Mesendoderm (in vitro differentiated cells): ENCODE measurements at regions not wholly inside any gene's neighbourhood (a gene's known extent, or its start where the extent isn't known, plus 50 kb on each side); places are given as distances from the start of the nearest gene placed in this dataset.

Source experiments
- DNase-seq: peaks from one replicate; pipeline ENCODE4 v3.0.0; 2013
- H2AK5ac ChIP-seq: 2 replicates; pipeline ENCODE4 v1.6.1; 2013; ENCODE audit warnings: low read length, inconsistent platforms
- H2BK120ac ChIP-seq: 2 replicates; pipeline ENCODE4 v1.6.1; 2013; ENCODE audit warnings: low read depth, mild to moderate bottlenecking, low read length, moderate library complexity, mixed read lengths
- H2BK15ac ChIP-seq: replicated peaks from 2 replicates; pipeline ENCODE4 v1.6.1; 2013; ENCODE audit warnings: low read depth, mild to moderate bottlenecking, moderate library complexity
- H2BK5ac ChIP-seq: 2 replicates; pipeline ENCODE4 v1.6.1; 2013; ENCODE audit warnings: low read length, inconsistent platforms
- H3K18ac ChIP-seq: 2 replicates; pipeline ENCODE4 v1.6.1; 2013; ENCODE audit warnings: mild to moderate bottlenecking, low read length, mixed read lengths
- H3K23ac ChIP-seq: one replicate; pipeline ENCODE4 v1.6.1; 2013; ENCODE audit warnings: low read length
- H3K27ac ChIP-seq: 2 replicates; pipeline ENCODE4 v1.5.1; 2013; ENCODE audit warnings: low read depth, mild to moderate bottlenecking, inconsistent platforms, low read length, moderate library complexity
- H3K27me3 ChIP-seq: 2 replicates; pipeline ENCODE4 v1.6.1; 2013; ENCODE audit warnings: low read length, control low read depth, mild to moderate bottlenecking, inconsistent platforms; ENCODE audit not compliant: insufficient read depth, poor library complexity
- H3K36me3 ChIP-seq: 2 replicates; pipeline ENCODE4 v1.6.1; 2013; ENCODE audit warnings: low read length, inconsistent platforms; ENCODE audit not compliant: control insufficient read depth, insufficient read depth
- H3K4ac ChIP-seq: one replicate; pipeline ENCODE4 v1.6.1; 2013; ENCODE audit warnings: low read depth, mild to moderate bottlenecking, low read length, moderate library complexity
- H3K4me1 ChIP-seq: 2 replicates; pipeline ENCODE4 v1.6.1; 2013; ENCODE audit warnings: low read depth, low read length, inconsistent platforms; ENCODE audit not compliant: control insufficient read depth
- H3K4me2 ChIP-seq: 2 replicates; pipeline ENCODE4 v1.6.1; 2013; ENCODE audit warnings: low read length
- H3K4me3 ChIP-seq: 2 replicates; pipeline ENCODE4 v1.5.1; 2013; ENCODE audit warnings: mild to moderate bottlenecking, low read length
- H3K56ac ChIP-seq: one replicate; pipeline ENCODE4 v1.6.1; 2013; ENCODE audit warnings: low read length
- H3K79me1 ChIP-seq: 2 replicates; pipeline ENCODE4 v1.6.1; 2013; ENCODE audit warnings: low read length, inconsistent platforms
- H3K79me2 ChIP-seq: 2 replicates; pipeline ENCODE4 v1.6.1; 2013; ENCODE audit warnings: mild to moderate bottlenecking, low read length; ENCODE audit not compliant: control insufficient read depth, insufficient read depth
- H3K9ac ChIP-seq: 2 replicates; pipeline ENCODE4 v1.6.1; 2013; ENCODE audit warnings: low read length, inconsistent platforms
- H4K5ac ChIP-seq: one replicate; pipeline ENCODE4 v1.6.1; 2013; ENCODE audit warnings: low read length
- H4K8ac ChIP-seq: one replicate; pipeline ENCODE4 v1.6.1; 2013; ENCODE audit warnings: low read depth, mild to moderate bottlenecking, control low read depth, low read length, moderate library complexity
- WGBS: extraction: QIAGEN DNeasy Blood & Tissue Kit; methylation state at CpG from one replicate; pipeline ENCODE4 v1.1.7; 2013; ENCODE audit warnings: low lambda C conversion rate, missing lambda C conversion rate; ENCODE audit not compliant: insufficient coverage; ENCODE audit errors: extremely low coverage; 5-methylcytosine and 5-hydroxymethylcytosine counted together

DNA sequence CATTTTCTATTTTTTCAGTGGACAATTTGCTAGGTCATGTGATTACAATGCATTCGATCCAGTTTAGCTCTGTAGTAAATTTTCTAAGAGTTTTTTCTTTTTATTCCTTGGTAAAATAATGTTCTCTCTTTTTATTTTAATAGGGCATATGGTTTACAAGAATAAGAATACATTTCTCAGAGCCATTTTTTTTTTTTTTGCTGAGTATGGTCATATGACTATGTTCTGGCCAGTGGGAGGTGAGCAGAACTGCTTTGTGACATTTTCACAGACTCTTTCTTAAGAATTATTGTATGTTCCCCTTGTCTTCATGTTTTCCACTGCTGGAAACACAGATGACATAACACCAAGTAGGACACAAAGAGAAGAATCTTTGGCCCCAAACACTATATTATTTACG is 626.6 kb upstream of the FSHR start:
- H3K4ac ChIP-seq: no peak overlapping the region
- no peak overlapping the region for H3K4me2 ChIP-seq
- no peak overlapping the region for H3K56ac ChIP-seq
- H3K4me3 ChIP-seq: no peak overlapping the region
- no peaks in the 10 kb centered on the region for H3K27me3 ChIP-seq
- no peak overlapping the region for H4K8ac ChIP-seq
- no CpG with 5 or more reads among the region's 2 CpGs for WGBS
- H3K23ac ChIP-seq: no peak overlapping the region
- H3K18ac ChIP-seq: no peak overlapping the region
- no peak overlapping the region for H2BK15ac ChIP-seq
- H3K9ac ChIP-seq: no peak overlapping the region
- no peak overlapping the region for H3K27ac ChIP-seq
- no peak overlapping the region for H2BK120ac ChIP-seq
- no peaks in the 10 kb centered on the region for H3K79me1 ChIP-seq
- no peaks in the 10 kb centered on the region for H3K79me2 ChIP-seq
- H2BK5ac ChIP-seq: no peak overlapping the region
- no peak overlapping the region for H2AK5ac ChIP-seq
- no peak overlapping the region for H4K5ac ChIP-seq
- H3K36me3 ChIP-seq: no peaks in the 10 kb centered on the region
- no peak for DNase-seq
- H3K4me1 ChIP-seq: no peaks in the 10 kb centered on the region

DNA sequence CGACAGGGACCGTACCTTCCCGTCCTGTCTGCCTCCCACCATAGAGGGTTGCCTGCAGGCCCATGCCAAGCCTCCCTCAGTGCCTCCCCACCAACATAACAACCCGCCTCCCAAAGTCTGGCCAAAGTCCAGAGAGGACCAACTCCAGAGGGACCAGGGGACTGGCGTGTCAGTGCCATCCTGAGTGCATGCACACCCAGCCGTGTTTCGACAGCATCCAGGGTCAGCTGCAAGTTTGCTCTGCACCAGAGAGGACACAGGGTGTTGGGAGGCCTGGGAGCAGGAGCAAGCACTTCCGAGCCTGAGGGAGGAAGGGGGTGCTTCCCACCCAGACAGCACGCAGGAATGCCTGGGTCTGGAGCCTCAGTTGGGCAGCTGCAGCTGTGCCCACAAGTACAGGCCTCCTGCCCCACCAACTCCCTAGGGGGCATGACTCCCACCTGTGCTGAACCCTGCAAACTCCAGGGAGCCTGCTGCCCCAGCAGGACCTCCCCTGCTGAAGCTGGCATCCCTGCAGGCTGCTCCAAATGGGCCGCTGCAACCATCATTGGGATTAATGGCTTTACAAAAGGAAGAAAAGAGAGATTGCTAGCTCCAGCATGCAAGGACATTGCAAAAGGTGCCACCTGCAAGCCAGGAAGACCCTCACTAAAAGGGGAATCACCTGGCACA is 618.1 kb upstream of the FSHR start:
- no peak overlapping the region for H3K4me2 ChIP-seq
- H4K8ac ChIP-seq: no peak overlapping the region
- H4K5ac ChIP-seq: no peak overlapping the region
- H3K79me2 ChIP-seq: no peaks in the 10 kb centered on the region
- no peaks in the 10 kb centered on the region for H3K27me3 ChIP-seq
- H3K4me1 ChIP-seq: no peaks in the 10 kb centered on the region
- H3K18ac ChIP-seq: no peak overlapping the region
- WGBS: no CpG with 5 or more reads among the region's 10 CpGs
- H3K9ac ChIP-seq: no peak overlapping the region
- H3K4ac ChIP-seq: no peak overlapping the region
- no peak overlapping the region for H3K23ac ChIP-seq
- H2BK5ac ChIP-seq: no peak overlapping the region
- no peaks in the 10 kb centered on the region for H3K36me3 ChIP-seq
- H3K27ac ChIP-seq: no peak overlapping the region
- no peak for DNase-seq
- no peaks in the 10 kb centered on the region for H3K79me1 ChIP-seq
- H2BK120ac ChIP-seq: no peak overlapping the region
- no peak overlapping the region for H3K4me3 ChIP-seq
- H3K56ac ChIP-seq: no peak overlapping the region
- no peak overlapping the region for H2BK15ac ChIP-seq
- H2AK5ac ChIP-seq: no peak overlapping the region

DNA sequence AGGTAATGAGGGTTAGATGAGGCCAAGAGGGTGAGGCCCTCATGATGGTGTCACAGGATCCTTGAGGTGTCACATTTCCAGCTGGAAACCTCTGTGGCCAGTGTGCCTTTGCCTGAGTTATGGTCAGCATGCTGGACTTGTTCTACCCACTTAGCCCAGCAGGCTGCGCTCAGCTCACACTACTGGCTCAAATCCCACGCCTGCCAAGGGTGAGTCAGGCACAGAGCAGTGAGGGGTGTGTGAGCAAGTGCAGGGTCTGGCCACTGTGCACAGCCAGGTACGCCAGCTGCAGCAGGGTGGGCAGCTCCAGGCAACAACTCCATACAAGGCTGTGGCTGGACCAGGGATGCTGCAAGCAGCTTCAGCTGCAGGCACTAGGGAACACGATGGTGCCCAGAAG is 616.6 kb upstream of the FSHR start:
- peak; percentile 83 for DNase-seq
- WGBS: no CpG with 5 or more reads among the region's 4 CpGs

DNA sequence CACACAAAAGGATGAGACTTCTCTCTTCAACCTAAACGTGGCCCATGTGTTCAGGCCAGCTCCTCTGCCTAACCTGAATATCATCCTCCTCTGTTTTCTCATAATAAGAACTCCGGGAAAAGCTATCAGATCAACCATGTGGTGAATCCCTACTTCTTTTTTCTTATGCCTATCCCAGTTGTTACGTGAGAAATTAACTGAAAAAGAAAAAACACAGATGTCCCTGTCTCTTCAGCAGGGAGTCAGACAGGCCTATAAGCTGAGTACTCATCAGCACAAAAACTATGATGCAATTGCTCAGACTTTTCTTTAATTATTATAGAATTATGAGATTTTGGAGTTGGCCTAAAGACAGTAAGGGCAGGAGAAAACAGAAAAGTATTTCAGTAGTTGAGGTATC is 613.0 kb upstream of the FSHR start:
- Histone ChIP-seq H3K4me1 (no peaks in the 10 kb centered on the region), H3K9ac (no peak overlapping the region), H2BK15ac (no peak overlapping the region), H3K27ac (no peak overlapping the region), H3K79me2 (no peaks in the 10 kb centered on the region), H4K8ac (no peak overlapping the region), H3K4me3 (no peak overlapping the region), H3K4ac (no peak overlapping the region), H2AK5ac (no peak overlapping the region), H4K5ac (no peak overlapping the region), H3K4me2 (no peak overlapping the region), H3K27me3 (no peaks in the 10 kb centered on the region), H2BK5ac (no peak overlapping the region), H3K36me3 (no peaks in the 10 kb centered on the region), H3K79me1 (no peaks in the 10 kb centered on the region), H3K18ac (no peak overlapping the region), H3K56ac (no peak overlapping the region), H3K23ac (no peak overlapping the region), H2BK120ac (no peak overlapping the region)
- WGBS: no CpG with 5 or more reads among the region's 3 CpGs
- DNase-seq: no peak

More for the DNA sequence above, 616.6 kb upstream of the FSHR start:
- Histone ChIP-seq H4K5ac (no peak overlapping the region), H2BK120ac (no peak overlapping the region), H3K9ac (no peak overlapping the region), H3K4me2 (no peak overlapping the region), H3K56ac (no peak overlapping the region), H4K8ac (no peak overlapping the region), H3K79me2 (no peaks in the 10 kb centered on the region), H2BK15ac (no peak overlapping the region), H3K36me3 (no peaks in the 10 kb centered on the region), H3K79me1 (no peaks in the 10 kb centered on the region), H3K27me3 (no peaks in the 10 kb centered on the region), H3K27ac (no peak overlapping the region), H3K4me3 (no peak overlapping the region), H3K4me1 (no peaks in the 10 kb centered on the region), H2BK5ac (no peak overlapping the region), H3K18ac (no peak overlapping the region), H3K23ac (no peak overlapping the region), H3K4ac (no peak overlapping the region), H2AK5ac (no peak overlapping the region)

DNA sequence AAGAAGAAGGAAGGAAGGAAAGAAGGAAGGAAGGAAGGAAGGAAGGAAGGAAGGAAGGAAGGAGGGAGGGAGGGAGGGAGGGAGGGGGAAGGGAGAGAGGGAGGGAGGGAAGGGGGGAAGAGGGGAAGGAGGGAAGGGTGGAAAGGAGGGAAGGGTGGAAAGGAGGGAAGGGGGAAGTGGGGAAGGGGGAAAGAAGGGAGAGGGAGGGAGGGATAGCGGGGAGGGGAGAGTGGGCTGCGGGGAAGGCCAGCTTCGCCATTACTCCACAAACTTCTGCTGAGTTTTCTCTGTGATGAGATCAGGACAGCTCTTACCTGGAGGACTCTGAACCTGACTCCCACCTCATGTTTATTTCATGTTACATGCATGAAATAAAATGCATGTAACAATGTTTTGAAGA is 601.5 kb upstream of the FSHR start:
- no peak overlapping the region for H4K5ac ChIP-seq
- H3K79me2 ChIP-seq: no peaks in the 10 kb centered on the region
- no peak overlapping the region for H3K18ac ChIP-seq
- H2AK5ac ChIP-seq: no peak overlapping the region
- no peak overlapping the region for H3K4me3 ChIP-seq
- no CpG with 5 or more reads among the region's 3 CpGs for WGBS
- no peak overlapping the region for H2BK15ac ChIP-seq
- no peak overlapping the region for H3K23ac ChIP-seq
- no peak overlapping the region for H3K4me2 ChIP-seq
- H2BK120ac ChIP-seq: no peak overlapping the region
- H3K36me3 ChIP-seq: no peaks in the 10 kb centered on the region
- H3K27ac ChIP-seq: no peak overlapping the region
- H3K56ac ChIP-seq: no peak overlapping the region
- H3K27me3 ChIP-seq: no peaks in the 10 kb centered on the region
- H3K4ac ChIP-seq: no peak overlapping the region
- no peaks in the 10 kb centered on the region for H3K79me1 ChIP-seq
- H2BK5ac ChIP-seq: no peak overlapping the region
- no peak for DNase-seq
- peaks cover 8% of the 10 kb centered on the region for H3K4me1 ChIP-seq
- H4K8ac ChIP-seq: no peak overlapping the region
- H3K9ac ChIP-seq: no peak overlapping the region

DNA sequence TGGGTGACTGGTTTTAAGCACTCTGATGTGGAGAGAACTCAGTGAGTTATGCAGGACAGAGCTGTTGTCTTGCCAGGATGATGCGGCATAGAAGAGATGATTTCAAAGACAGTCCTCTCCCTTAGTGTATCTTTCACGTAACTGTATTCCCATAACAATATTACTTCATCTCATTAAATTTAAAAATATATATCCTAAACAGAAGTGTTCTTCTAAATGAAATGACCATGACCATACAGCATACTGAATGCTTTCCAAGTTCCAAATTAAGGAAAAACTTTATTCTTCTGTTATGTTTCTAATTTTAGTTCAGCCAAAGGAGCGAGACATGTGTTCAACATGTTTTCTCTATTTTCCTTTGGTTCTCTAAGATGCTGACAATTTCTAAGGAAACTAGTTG is 600.1 kb upstream of the FSHR start:
- WGBS: 100% methylated on average over 1 of the region's 3 CpGs
- Histone ChIP-seq H3K36me3 (no peaks in the 10 kb centered on the region), H3K23ac (no peak overlapping the region), H3K27me3 (no peaks in the 10 kb centered on the region), H4K5ac (no peak overlapping the region), H3K79me1 (no peaks in the 10 kb centered on the region), H3K4me2 (no peak overlapping the region), H3K18ac (peak overlapping the region; percentile 47), H3K4me3 (no peak overlapping the region), H2AK5ac (no peak overlapping the region), H3K9ac (no peak overlapping the region), H3K4me1 (peaks cover 8% of the 10 kb centered on the region), H2BK15ac (no peak overlapping the region), H2BK5ac (peak overlapping the region; percentile 34), H3K79me2 (no peaks in the 10 kb centered on the region), H3K27ac (no peak overlapping the region), H4K8ac (no peak overlapping the region), H2BK120ac (no peak overlapping the region), H3K56ac (no peak overlapping the region), H3K4ac (no peak overlapping the region)
- DNase-seq: no peak
